H1 (cell line): ENCODE measurements at regions not wholly inside any gene's neighbourhood (a gene's known extent, or its start where the extent isn't known, plus 50 kb on each side); places are given as distances from the start of the nearest gene placed in this dataset.

Experiments used
- CHD1 ChIP-seq: IDR thresholded peaks from 2 replicates; pipeline ENCODE4 v1.6.1; 2012; ENCODE audit warnings: low read depth, low read length, improper control_type of control experiment
- EZH2 ChIP-seq: fragments of 200-600 bp; sonication (generic); IDR thresholded peaks from 2 replicates; pipeline ENCODE4 v1.7.1; 2012; ENCODE audit warnings: low read depth, mild to moderate bottlenecking, moderate library complexity, low read length, inconsistent platforms; ENCODE audit not compliant: severe bottlenecking
- HDAC2 ChIP-seq, 2 experiments: fragments of 300-600 bp in 1 of 2; sonication (generic) in 1 of 2; IDR thresholded peaks; 2 replicates each; pipeline ENCODE4 v1.6.1; 2011 to 2012; ENCODE audit warnings: low read depth in 2 of 2, low read length in 2 of 2, mild to moderate bottlenecking in 2 of 2, moderate library complexity in 2 of 2, borderline replicate concordance in 1 of 2, inconsistent platforms in 1 of 2
- HDAC6 ChIP-seq: IDR thresholded peaks from one replicate; pipeline ENCODE4 v1.7.1; 2012; ENCODE audit warnings: low read depth, mild to moderate bottlenecking, inconsistent platforms, low read length, moderate library complexity
- POLR2AphosphoS5 ChIP-seq: IDR thresholded peaks from 2 replicates; pipeline ENCODE4 v1.6.1; 2011; ENCODE audit warnings: low read depth, low read length
- SIX5 ChIP-seq: IDR thresholded peaks from 2 replicates; pipeline ENCODE4 v1.6.1; 2011; ENCODE audit warnings: mild to moderate bottlenecking, low read depth, low read length
- TCF12 ChIP-seq: IDR thresholded peaks from 2 replicates; pipeline ENCODE4 v1.6.1; 2011; ENCODE audit warnings: low read depth, mild to moderate bottlenecking, low read length

DNA sequence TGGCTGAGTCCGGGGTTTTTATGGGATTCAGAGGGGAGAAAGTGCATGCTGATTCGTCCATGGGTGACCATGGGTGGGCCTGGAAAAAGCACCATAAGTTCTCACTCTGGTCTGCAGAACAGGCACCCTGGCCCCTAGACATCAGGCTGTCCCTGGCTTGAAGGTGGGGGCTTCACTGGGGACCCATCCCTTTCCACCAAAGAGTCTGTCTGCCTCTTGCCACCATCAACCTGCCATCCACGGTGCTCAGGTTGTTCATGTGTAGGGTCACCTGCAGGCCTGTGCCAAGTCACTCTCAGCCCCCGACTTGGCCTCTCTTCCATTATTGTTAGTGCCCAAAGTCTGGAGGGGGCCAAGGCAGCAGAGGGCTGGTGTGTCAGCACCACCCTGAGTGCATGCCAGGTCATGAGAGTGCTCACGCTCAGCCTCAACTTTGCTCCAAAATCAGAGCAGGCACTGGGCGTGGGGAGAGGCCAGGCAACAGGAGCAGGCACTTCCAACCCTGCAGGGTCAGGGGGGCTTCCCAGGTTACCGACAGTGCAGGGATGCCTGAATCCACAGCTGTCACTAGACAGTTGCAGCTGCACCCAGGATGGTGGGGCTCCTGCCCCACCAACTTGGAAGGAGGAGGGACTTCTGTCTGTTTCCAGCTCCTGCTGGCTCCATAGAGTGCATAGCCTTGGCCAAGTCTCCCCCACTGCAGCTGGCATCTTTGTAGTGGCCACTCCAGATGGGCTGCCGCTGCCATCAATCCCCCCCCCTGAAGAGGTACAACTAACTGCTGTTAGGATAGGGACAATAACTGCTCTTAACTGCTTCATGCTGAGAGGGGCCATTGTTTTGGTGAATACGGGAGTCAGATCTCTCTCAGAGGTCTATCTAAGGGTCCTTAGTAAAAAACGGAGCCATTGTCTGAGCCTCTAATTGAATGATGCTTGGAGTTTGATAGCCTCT, 209.3 kb downstream of the AKAIN1 start (continued):
- TF ChIP-seq HDAC6 (no peak), EZH2 (no peak), SIX5 (no peak), HDAC2 (IDR thresholded peaks at IDR 0.05; ENCODE audit: borderline replicate concordance in 1 of 2, low read depth in 2 of 2, low read length in 2 of 2) (no peak), CHD1 (no peak), POLR2AphosphoS5 (peak; percentile 31; the same call in 1 of the 2 replicates), TCF12 (peak; percentile 87)
- TF ChIP-seq, all 59 proteins: peak for 5
